HFF-Myc (cell line): ENCODE measurements at regions not wholly inside any gene's neighbourhood (a gene's known extent, or its start where the extent isn't known, plus 50 kb on each side); places are given as distances from the start of the nearest gene placed in this dataset.

Experiments used
- DNase-seq: peaks from one replicate; pipeline ENCODE4 v3.0.0-alpha.2; 2011; ENCODE audit warnings: low read depth; ENCODE audit errors: extremely low read depth
- H3K4me3 ChIP-seq: replicated peaks from 2 replicates; pipeline ENCODE4 v1.5.1; 2011; ENCODE audit warnings: low read depth, mild to moderate bottlenecking, control low read depth, low read length
- TF ChIP-seq, protein P1 (sequence below): IDR thresholded peaks from 2 replicates; pipeline ENCODE4 v1.5.1; 2012; ENCODE audit warnings: mild to moderate bottlenecking, low read depth, low read length, control low read depth; ENCODE audit errors: missing control alignments

DNA sequence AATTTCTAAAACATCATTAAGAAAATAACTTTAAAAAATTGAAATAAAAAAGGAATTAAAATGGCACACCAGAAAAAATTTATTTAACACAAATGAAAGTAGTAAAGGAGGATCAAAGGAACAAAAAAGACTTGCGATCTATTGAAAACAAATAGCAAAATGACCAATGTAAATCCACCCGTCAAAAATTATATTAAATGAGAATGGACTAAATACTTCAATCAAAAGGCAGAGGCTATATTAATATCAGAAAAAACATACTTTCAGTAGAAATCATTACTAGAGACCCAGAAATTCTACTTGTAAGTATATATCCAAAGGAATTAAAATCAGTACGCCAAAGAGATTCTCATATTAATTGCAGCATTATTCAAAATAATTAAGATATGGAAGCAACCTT lies 293.1 kb upstream of the SOX4 start:
- TF ChIP-seq, protein P1, sequence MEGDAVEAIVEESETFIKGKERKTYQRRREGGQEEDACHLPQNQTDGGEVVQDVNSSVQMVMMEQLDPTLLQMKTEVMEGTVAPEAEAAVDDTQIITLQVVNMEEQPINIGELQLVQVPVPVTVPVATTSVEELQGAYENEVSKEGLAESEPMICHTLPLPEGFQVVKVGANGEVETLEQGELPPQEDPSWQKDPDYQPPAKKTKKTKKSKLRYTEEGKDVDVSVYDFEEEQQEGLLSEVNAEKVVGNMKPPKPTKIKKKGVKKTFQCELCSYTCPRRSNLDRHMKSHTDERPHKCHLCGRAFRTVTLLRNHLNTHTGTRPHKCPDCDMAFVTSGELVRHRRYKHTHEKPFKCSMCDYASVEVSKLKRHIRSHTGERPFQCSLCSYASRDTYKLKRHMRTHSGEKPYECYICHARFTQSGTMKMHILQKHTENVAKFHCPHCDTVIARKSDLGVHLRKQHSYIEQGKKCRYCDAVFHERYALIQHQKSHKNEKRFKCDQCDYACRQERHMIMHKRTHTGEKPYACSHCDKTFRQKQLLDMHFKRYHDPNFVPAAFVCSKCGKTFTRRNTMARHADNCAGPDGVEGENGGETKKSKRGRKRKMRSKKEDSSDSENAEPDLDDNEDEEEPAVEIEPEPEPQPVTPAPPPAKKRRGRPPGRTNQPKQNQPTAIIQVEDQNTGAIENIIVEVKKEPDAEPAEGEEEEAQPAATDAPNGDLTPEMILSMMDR = no peak
- H3K4me3 ChIP-seq = no peak overlapping the region
- DNase-seq = no peak

DNA sequence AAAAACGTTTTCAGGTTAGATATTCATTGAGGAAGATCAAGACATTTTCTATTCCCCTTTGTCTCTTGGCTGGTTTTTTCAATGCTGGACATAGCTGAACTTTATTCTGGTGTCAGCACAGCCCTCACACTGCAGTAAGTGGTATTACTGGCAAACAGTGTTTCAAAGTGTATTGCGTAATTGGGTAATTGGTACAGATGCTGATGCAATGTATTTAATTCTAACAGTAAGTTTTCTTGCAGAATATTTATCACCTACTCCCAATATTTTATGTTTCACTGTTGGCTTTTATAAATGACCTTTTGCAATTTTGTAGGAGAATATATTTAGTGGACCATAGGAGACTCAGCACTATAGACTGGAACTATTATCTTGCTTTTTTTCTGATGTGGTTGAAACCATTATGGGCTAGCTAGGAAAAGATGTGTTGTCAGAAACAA lies 287.6 kb upstream of the SOX4 start:
- no peak overlapping the region for H3K4me3 ChIP-seq
- TF ChIP-seq, protein P1 = no peak
- no peak for DNase-seq

- TF ChIP-seq, protein P1 = no peak
- H3K4me3 ChIP-seq = no peak overlapping the region
- no peak for DNase-seq
Measured at GRCh38 chr6:21306546-21306945, 287.0 kb upstream of the SOX4 start.

DNA sequence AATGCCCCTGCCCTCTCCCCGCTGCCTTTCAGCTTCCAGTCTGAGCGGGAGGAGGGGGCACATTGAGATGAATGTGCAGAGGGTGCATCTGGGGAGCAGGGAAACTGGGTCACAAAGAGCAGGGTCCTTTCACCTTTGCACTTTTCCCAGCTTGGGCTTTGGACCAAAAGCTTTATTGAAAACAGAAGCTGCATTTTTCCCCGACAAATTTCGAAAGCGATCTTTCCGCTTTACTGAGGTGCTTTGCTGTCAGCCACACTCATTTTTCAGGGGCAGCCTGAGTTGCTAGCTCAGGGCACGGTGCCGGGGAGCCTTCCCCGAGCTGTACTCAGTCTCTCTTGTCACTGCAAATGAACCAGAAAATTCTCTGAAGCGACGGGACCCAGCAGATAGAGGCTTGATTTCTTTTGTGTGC lies 283.7 kb upstream of the SOX4 start:
- H3K4me3 ChIP-seq = no peak overlapping the region
- no peak for DNase-seq
- TF ChIP-seq, protein P1 = no peak

GRCh38 chr6:21310568-21311140 lies 282.9 kb upstream of the SOX4 start:
- H3K4me3 ChIP-seq = no peak overlapping the region
- TF ChIP-seq, protein P1 = no peak
- DNase-seq = no peak

DNA sequence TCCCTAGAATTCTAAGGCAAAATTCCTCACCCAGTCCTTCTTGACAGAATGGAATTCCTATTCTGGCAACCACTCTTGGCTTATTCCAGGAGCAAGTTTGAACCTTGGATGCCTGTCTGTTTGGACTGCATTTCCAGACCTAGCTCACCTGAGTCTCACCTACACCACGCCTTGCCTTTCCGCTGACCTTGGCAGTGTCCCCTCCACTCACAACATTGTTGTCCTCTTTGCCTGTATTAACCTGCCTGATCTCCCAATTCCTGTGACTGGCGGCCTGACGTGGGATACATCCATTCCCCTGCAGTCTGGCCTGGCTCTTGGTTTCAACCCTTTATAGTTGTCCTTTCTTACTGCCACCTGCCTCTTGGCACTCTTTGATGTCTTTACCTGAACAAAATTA lies 281.4 kb upstream of the SOX4 start:
- TF ChIP-seq, protein P1 = no peak
- no peak for DNase-seq
- no peak overlapping the region for H3K4me3 ChIP-seq

DNA sequence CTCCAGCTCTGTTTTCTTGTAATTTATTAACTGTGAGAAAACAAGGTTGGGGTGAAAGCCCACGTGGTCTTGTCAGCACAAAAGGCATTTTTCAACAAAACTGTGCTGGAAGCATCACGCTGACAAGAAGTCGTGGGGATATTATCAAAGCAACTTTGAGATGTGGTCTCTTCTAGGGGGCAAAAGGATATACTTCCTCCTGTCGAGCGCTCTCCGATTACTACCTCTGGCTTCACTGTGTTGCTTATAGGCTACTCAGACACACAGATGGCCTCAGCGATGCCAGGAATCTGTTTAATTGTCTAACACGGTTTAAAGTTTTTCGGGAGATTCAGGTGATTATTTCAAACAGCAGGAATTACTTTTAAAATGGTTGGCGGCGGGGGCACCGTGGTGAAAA lies 275.9 kb upstream of the SOX4 start:
- DNase-seq = no peak
- H3K4me3 ChIP-seq = no peak overlapping the region
- TF ChIP-seq, protein P1 = no peak
